22Rv1 (cell line): ENCODE measurements at regions not wholly inside any gene's neighbourhood (a gene's known extent, or its start where the extent isn't known, plus 50 kb on each side); places are given as distances from the start of the nearest gene placed in this dataset.

Experiments used
- H3K27ac ChIP-seq: fragments of 450-650 bp; 2 replicates; pipeline ENCODE4 v1.5.1; 2017
- CTCF ChIP-seq: fragments of 450-650 bp; IDR thresholded peaks from 2 replicates; pipeline ENCODE4 v1.5.1; 2017; ENCODE audit warnings: mild to moderate bottlenecking
- ZFX ChIP-seq: fragments of 450-650 bp; IDR thresholded peaks from 2 replicates; pipeline ENCODE4 v1.6.1; 2017; ENCODE audit warnings: antibody characterized with exemption, borderline replicate concordance

- TF ChIP-seq CTCF (no peak), ZFX (no peak)
These were observed 216.6 kb downstream of the MRPL39 start for GRCh38 chr21:25390701-25391100.

GRCh38 chr21:25387665-25388064 is 219.6 kb downstream of the MRPL39 start:
- TF ChIP-seq ZFX (no peak), CTCF (no peak)
- no peak overlapping the region for H3K27ac ChIP-seq

More at GRCh38 chr21:25390701-25391100, 216.6 kb downstream of the MRPL39 start:
- H3K27ac ChIP-seq: no peak overlapping the region

GRCh38 chr21:25385911-25386474 is 221.3 kb downstream of the MRPL39 start:
- TF ChIP-seq CTCF (peak; percentile 83), ZFX (no peak)
- no peak overlapping the region for H3K27ac ChIP-seq

GRCh38 chr21:25385341-25385740 is 221.9 kb downstream of the MRPL39 start:
- H3K27ac ChIP-seq: no peak overlapping the region

GRCh38 chr21:25384782-25385181 is 222.5 kb downstream of the MRPL39 start:
- H3K27ac ChIP-seq: no peak overlapping the region
- TF ChIP-seq CTCF (no peak), ZFX (no peak)

More at GRCh38 chr21:25385341-25385740, 221.9 kb downstream of the MRPL39 start:
- TF ChIP-seq ZFX (no peak), CTCF (no peak)

- TF ChIP-seq CTCF (no peak), ZFX (no peak)
- no peak overlapping the region for H3K27ac ChIP-seq
These were observed 223.7 kb downstream of the MRPL39 start for GRCh38 chr21:25383545-25383944.

GRCh38 chr21:25381936-25382452 is 225.3 kb downstream of the MRPL39 start:
- no peak overlapping the region for H3K27ac ChIP-seq
- TF ChIP-seq ZFX: no peak
- TF ChIP-seq CTCF: no peak
